MV-4-11 (cell line): ENCODE measurements at regions not wholly inside any gene's neighbourhood (a gene's known extent, or its start where the extent isn't known, plus 50 kb on each side); places are given as distances from the start of the nearest gene placed in this dataset.

Experiments used
- DNase-seq: peaks from one replicate; lab custom pipeline; 2025; lab: John Stamatoyannopoulos, UW

DNA sequence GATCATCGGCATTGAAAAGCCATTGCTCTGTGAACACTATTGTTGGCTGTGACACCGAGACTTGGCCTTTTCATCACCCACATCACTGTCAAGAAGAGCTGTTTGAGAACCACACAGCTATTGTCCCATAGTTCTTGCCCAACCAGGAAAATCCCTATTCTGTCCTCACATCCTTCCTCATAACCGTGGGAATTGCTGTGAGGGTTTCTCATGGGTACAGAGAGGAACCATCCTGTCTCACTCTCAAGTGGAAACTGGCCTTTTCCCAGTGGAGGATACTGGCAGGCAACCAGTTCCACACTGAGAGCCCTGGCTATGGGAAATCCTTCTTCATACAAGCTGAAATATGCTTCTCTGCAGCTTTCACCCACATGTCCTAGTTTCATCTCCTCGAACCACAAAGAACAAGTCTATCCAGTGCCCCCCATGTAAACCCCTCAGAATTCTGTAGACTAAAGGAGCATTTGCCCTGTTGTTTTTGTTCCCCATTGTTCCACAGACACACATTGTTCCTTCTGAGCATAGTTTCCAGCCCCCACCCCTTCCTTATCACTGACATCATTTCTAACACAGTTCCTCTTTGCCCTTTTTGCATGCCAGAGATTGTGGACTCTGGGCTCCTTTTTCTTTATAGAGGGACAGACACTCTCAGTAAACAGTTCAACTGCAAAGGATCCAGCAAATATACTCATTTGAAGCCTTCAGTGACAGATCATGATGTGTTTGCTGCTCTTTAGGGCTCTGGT is 57.8 kb upstream of the C5orf46 start:
- DNase-seq: no peak

DNA sequence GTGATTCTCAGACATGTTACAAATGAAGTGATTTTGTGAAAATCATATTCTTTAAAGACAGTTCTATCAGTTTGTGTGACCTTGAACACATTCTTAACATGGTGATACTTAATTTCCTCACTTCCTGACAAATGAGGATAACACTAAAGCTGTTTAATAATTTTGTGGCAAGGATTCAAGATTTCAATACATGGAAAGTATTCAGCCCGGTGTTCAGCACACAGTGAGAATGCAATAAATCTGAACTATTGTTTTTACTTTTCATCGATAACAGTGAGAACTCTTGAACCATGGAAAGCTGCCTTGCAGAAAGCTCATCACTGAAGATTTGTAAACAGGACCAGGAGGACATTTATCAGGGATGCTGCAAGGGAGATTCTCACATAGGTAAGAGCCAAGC is 57.1 kb upstream of the C5orf46 start:
- no peak for DNase-seq

DNA sequence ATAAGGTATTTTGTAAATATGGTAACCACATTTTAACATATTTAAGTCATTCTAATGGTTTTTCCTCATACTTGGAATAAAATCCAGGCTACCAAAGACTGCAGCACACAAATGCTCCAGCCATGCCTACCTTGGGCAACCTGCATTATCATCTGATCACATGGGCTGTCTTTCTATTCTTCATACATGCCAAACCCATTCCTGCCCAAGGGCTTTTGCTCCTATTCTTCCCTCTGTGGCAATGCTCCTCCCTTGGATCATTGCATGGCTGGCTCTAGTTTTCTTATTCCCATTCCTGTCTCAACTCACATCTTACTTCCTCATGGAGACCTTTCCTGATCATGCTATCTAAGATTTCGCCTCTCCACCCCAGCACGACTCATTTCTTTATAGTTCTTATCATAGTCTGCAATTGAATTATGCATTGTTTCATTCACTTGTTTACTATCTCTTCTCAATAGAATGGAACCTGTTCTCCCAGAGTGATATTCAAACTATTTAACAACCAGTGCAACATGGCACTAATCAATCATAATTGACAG is 54.9 kb upstream of the C5orf46 start:
- DNase-seq: no peak

DNA sequence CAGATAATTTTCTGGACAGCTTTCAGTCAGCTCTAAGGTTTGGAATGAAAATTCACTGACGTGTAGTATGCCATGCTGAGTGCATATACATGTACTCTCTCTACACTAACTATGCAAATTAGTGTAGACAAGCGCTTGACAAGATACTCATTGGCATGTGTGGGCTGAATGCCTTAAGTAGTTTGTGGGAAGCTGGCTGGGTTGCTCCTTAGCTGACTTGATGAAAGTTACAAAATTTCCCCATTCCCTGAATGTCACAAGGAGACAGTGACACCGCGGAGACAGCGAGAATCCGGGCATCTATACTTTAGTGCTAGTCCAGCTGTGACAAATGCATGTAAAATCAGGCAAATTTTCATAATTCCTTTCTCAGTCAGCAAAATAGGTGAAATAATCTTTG is 51.6 kb upstream of the C5orf46 start:
- DNase-seq: no peak

DNA sequence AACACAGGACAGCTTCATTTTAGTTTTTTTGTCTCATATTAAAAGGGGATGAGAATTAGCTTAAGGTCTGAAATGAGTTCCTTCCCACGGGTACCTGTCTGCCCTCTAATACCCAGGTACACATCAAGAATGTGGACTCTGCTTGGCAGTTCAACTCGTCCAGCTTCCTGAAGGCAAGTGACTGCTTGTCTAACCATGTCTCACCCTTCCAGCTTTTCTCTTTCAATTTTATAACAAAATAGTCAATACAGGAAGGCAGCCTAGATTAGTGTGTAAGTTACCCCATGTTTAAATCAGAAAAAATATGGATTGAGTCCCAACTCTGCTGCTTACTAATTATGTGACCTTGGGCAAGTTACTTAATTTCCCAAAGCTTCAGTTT is 50.5 kb upstream of the C5orf46 start:
- DNase-seq: no peak

DNA sequence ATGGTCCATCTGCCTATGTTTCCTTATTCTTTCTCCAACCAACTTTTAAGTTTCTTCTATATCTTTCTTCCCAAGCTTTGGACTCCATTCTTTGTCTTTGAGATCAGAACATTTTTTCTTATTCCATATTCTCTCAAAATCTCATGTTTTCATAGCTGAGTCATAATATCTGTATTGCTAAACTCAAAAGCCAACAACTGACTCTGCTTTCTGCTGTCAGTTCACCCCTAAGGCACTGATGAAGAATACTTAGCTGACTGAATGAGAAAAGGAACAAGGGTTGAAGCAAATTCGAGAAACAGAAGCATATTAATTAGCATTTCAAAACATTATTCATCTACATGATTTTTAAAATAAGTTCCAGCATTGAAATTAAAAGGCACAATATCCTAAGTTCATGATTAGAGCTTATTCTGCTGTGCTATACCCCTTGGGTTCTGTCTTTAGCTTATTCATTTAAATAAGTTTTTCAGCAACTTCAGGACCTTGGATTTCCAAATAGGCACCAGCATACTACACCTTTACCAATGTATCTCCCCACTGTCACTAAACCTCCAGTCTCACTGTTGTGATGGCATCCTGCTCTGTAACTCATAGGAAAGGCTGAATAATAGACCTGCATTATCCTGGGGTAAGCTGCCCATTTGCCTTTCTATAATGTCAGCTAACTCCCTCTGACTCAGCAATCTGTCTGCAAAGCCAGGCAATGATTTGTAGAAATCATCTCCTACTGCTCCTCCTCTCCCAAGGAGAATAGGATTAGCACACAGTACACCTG is 49.9 kb upstream of the C5orf46 start:
- no peak for DNase-seq
